Body of pancreas (tissue), 4 donors: ENCODE measurements at regions not wholly inside any gene's neighbourhood (a gene's known extent, or its start where the extent isn't known, plus 50 kb on each side); places are given as distances from the start of the nearest gene placed in this dataset.

Experiments used
- POLR2A ChIP-seq, 3 donors: fragments of 450-650 bp; IDR thresholded peaks; one replicate each; pipeline ENCODE4 v1.6.1; 2016; ENCODE audit warnings: antibody characterized with exemption in 3 of 3, mild to moderate bottlenecking in 2 of 3
- TF ChIP-seq, protein P1 (sequence below), 7 experiments: fragments of 450-650 bp in 4 of 7; fragments of 200-600 bp in 3 of 7; sonication (generic) in 3 of 7; IDR thresholded peaks; one replicate each; pipeline ENCODE4 v1.5.1; 2016 to 2019; ENCODE audit warnings: antibody characterized with exemption in 7 of 7

- TF ChIP-seq, protein P1, sequence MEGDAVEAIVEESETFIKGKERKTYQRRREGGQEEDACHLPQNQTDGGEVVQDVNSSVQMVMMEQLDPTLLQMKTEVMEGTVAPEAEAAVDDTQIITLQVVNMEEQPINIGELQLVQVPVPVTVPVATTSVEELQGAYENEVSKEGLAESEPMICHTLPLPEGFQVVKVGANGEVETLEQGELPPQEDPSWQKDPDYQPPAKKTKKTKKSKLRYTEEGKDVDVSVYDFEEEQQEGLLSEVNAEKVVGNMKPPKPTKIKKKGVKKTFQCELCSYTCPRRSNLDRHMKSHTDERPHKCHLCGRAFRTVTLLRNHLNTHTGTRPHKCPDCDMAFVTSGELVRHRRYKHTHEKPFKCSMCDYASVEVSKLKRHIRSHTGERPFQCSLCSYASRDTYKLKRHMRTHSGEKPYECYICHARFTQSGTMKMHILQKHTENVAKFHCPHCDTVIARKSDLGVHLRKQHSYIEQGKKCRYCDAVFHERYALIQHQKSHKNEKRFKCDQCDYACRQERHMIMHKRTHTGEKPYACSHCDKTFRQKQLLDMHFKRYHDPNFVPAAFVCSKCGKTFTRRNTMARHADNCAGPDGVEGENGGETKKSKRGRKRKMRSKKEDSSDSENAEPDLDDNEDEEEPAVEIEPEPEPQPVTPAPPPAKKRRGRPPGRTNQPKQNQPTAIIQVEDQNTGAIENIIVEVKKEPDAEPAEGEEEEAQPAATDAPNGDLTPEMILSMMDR (IDR thresholded peaks at IDR 0.05), result no peak
- TF ChIP-seq POLR2A (IDR thresholded peaks at IDR 0.05), result no peak
These were observed 374.5 kb downstream of the TEX13C start for GRCh38 chrX:125694171-125694570.
